ENCODE measurements at regions not wholly inside any gene's neighbourhood (a gene's known extent, or its start where the extent isn't known, plus 50 kb on each side); places are given as distances from the start of the nearest gene placed in this dataset.

- no peak for TF ChIP-seq GATA3 (IDR thresholded peaks at IDR 0.05; ENCODE audit: low read depth, low read length)
- peak; percentile 18; the same call in 1 of the 2 replicates for TF ChIP-seq GATA2 (IDR thresholded peaks at IDR 0.05; ENCODE audit: low read depth, low read length)
Measured at GRCh38 chr7:41627645-41628298, 75.1 kb downstream of the INHBA start.
